CD4-positive, CD25-positive, alpha-beta regulatory T cell (primary cell): ENCODE measurements at regions not wholly inside any gene's neighbourhood (a gene's known extent, or its start where the extent isn't known, plus 50 kb on each side); places are given as distances from the start of the nearest gene placed in this dataset.
A peak's percentile ranks its signal among the peaks of the same experiment; 100 is the strongest.
"Not testable (repeated sequence)": the region's sequence is repeated elsewhere in the genome, so short reads cannot be mapped to it uniquely, and the experiment has no call there.

Experiments used
- ATAC-seq, 2 donors: fragments of 150-1000 bp; cut with Tn5 transposase; one replicate each; pipeline ENCODE4 v1.10.0; 2021; ENCODE audit warnings: low read depth in 2 of 2, moderate number of reproducible peaks in 2 of 2, moderate library complexity in 1 of 2
- DNase-seq, 3 donors: peaks; one replicate each; pipeline versions ENCODE4 v3.0.0 to v3.0.0-alpha.2; 2012 to 2022; ENCODE audit warnings: mixed read lengths in 1 of 3
- H3K27ac ChIP-seq: one replicate; pipeline ENCODE4 v1.7.0; 2013; ENCODE audit warnings: mild to moderate bottlenecking, low read length; ENCODE audit not compliant: insufficient read depth, poor library complexity, severe bottlenecking
- H3K27me3 ChIP-seq: one replicate; pipeline ENCODE4 v1.7.0; 2013; ENCODE audit warnings: low read length; ENCODE audit not compliant: control insufficient read depth, insufficient read depth
- H3K36me3 ChIP-seq: one replicate; pipeline ENCODE4 v1.7.0; 2013; ENCODE audit warnings: mild to moderate bottlenecking, low read length, moderate library complexity; ENCODE audit not compliant: control insufficient read depth, insufficient read depth
- H3K4me1 ChIP-seq: 2 replicates; pipeline ENCODE4 v1.7.0; 2013; ENCODE audit warnings: mild to moderate bottlenecking, low read length; ENCODE audit not compliant: insufficient read depth, control insufficient read depth, poor library complexity, severe bottlenecking
- H3K4me3 ChIP-seq: one replicate; pipeline ENCODE4 v1.7.0; 2013; ENCODE audit warnings: low read depth, mild to moderate bottlenecking, low read length, moderate library complexity
- H3K9me3 ChIP-seq, 2 experiments: 1 replicate in 1 of 2; 2 replicates in 1 of 2; pipeline ENCODE4 v1.7.0; 2013; ENCODE audit warnings: low read length in 2 of 2, mild to moderate bottlenecking in 1 of 2, moderate library complexity in 1 of 2; ENCODE audit not compliant: control insufficient read depth in 2 of 2
- H3K27ac Mint-ChIP-seq, 3 donors: one replicate each; pipeline ENCODE4 v1.8.0; 2020 to 2022; ENCODE audit warnings: mild to moderate bottlenecking in 3 of 3, mixed read lengths in 3 of 3, moderate library complexity in 2 of 3
- H3K27me3 Mint-ChIP-seq: one replicate; pipeline ENCODE4 v1.8.0; 2022; ENCODE audit warnings: mild to moderate bottlenecking, mixed read lengths
- H3K36me3 Mint-ChIP-seq: one replicate; pipeline ENCODE4 v1.8.0; 2020; ENCODE audit warnings: mixed read lengths
- H3K4me1 Mint-ChIP-seq, 4 donors: one replicate each; pipeline ENCODE4 v1.8.0; 2020 to 2022; ENCODE audit warnings: mixed read lengths in 4 of 4, mild to moderate bottlenecking in 1 of 4
- H3K4me3 Mint-ChIP-seq, 4 donors: one replicate each; pipeline ENCODE4 v1.8.0; 2020 to 2022; ENCODE audit warnings: mild to moderate bottlenecking in 4 of 4, mixed read lengths in 4 of 4, moderate library complexity in 3 of 4
- H3K9me3 Mint-ChIP-seq, 7 donors: one replicate each; pipeline ENCODE4 v1.8.0; 2020 to 2022; ENCODE audit warnings: mixed read lengths in 7 of 7, mild to moderate bottlenecking in 3 of 7, moderate library complexity in 2 of 7

GRCh38 chr9:15069106-15069505, 158.9 kb upstream of the FREM1 start:
- Mint-ChIP-seq H3K9me3 (peaks cover 0 to 1% (median 0%) of the 10 kb centered on the region in 7 donors), H3K27me3 (peaks cover 9% of the 10 kb centered on the region), H3K36me3 (no peaks in the 10 kb centered on the region), H3K4me3 (no peak overlapping the region), H3K4me1 (no peaks in the 10 kb centered on the region), H3K27ac (no peak overlapping the region)
- Histone ChIP-seq H3K27ac (no peak overlapping the region), H3K9me3 (no peaks in the 10 kb centered on the region), H3K36me3 (no peaks in the 10 kb centered on the region), H3K27me3 (peaks cover 7% of the 10 kb centered on the region), H3K4me1 (no peaks in the 10 kb centered on the region), H3K4me3 (no peak overlapping the region)
- DNase-seq (no peak), ATAC-seq (no peak)

- Mint-ChIP-seq H3K9me3 (peaks cover 0 to 2% (median 0%) of the 10 kb centered on the region in 7 donors), H3K27ac (no peak overlapping the region), H3K4me3 (no peak overlapping the region), H3K36me3 (no peaks in the 10 kb centered on the region), H3K27me3 (peaks cover 9% of the 10 kb centered on the region), H3K4me1 (no peaks in the 10 kb centered on the region)
- Histone ChIP-seq H3K4me3 (no peak overlapping the region), H3K9me3 (no peaks in the 10 kb centered on the region), H3K27ac (no peak overlapping the region), H3K4me1 (no peaks in the 10 kb centered on the region), H3K27me3 (peaks cover 7% of the 10 kb centered on the region), H3K36me3 (no peaks in the 10 kb centered on the region)
- ATAC-seq (no peak), DNase-seq (no peak)
Measured at GRCh38 chr9:15068261-15068660, 158.0 kb upstream of the FREM1 start.

- no peaks in the 10 kb centered on the region for H3K36me3 ChIP-seq
- H3K27me3 Mint-ChIP-seq: no peaks in the 10 kb centered on the region
- no peaks in the 10 kb centered on the region for H3K4me1 ChIP-seq
- H3K4me3 ChIP-seq: no peak overlapping the region
- H3K27me3 ChIP-seq: no peaks in the 10 kb centered on the region
- H3K9me3 ChIP-seq: no peaks in the 10 kb centered on the region
- peaks cover 0 to 3% (median 0%) of the 10 kb centered on the region in 4 donors for H3K4me1 Mint-ChIP-seq
- DNase-seq (no peak), ATAC-seq (no peak)
- H3K9me3 Mint-ChIP-seq: peaks cover 0 to 5% (median 1%) of the 10 kb centered on the region in 7 donors
- no peak overlapping the region for H3K27ac Mint-ChIP-seq
- H3K4me3 Mint-ChIP-seq: no peak overlapping the region
- no peaks in the 10 kb centered on the region for H3K36me3 Mint-ChIP-seq
- no peak overlapping the region for H3K27ac ChIP-seq
Measured at GRCh38 chr9:15059003-15059402, 148.8 kb upstream of the FREM1 start.

- H3K27me3 ChIP-seq: no peaks in the 10 kb centered on the region
- DNase-seq: no peak
- H3K27ac ChIP-seq: no peak overlapping the region
- Mint-ChIP-seq H3K27ac (no peak overlapping the region), H3K4me1 (peaks cover 0 to 3% (median 0%) of the 10 kb centered on the region in 4 donors), H3K4me3 (no peak overlapping the region), H3K36me3 (no peaks in the 10 kb centered on the region), H3K9me3 (peaks cover 0 to 5% (median 1%) of the 10 kb centered on the region in 7 donors), H3K27me3 (no peaks in the 10 kb centered on the region)
- H3K36me3 ChIP-seq: no peaks in the 10 kb centered on the region
- no peaks in the 10 kb centered on the region for H3K9me3 ChIP-seq
- no peak overlapping the region for H3K4me3 ChIP-seq
- no peak for ATAC-seq
- H3K4me1 ChIP-seq: no peaks in the 10 kb centered on the region
Measured at GRCh38 chr9:15058236-15058635, 148.0 kb upstream of the FREM1 start.

GRCh38 chr9:15055284-15055683, 145.1 kb upstream of the FREM1 start:
- H3K27ac Mint-ChIP-seq, H3K4me1 Mint-ChIP-seq, H3K36me3 Mint-ChIP-seq, H3K4me3 ChIP-seq, H3K9me3 Mint-ChIP-seq, H3K9me3 ChIP-seq, DNase-seq, H3K36me3 ChIP-seq, H3K4me1 ChIP-seq, H3K27me3 ChIP-seq, H3K27me3 Mint-ChIP-seq, ATAC-seq, H3K27ac ChIP-seq: not testable (repeated sequence)
- peak overlapping the region in 1 of 4 donors; percentile 2 for H3K4me3 Mint-ChIP-seq

- H3K9me3 ChIP-seq: no peaks in the 10 kb centered on the region
Measured at GRCh38 chr9:15048772-15049171, 138.5 kb upstream of the FREM1 start.

GRCh38 chr9:15047028-15047551, 136.9 kb upstream of the FREM1 start:
- Mint-ChIP-seq H3K4me1 (no peaks in the 10 kb centered on the region), H3K4me3 (no peak overlapping the region), H3K27ac (no peak overlapping the region), H3K9me3 (peaks cover 0 to 3% (median 0%) of the 10 kb centered on the region in 7 donors), H3K36me3 (no peaks in the 10 kb centered on the region), H3K27me3 (peaks cover 4% of the 10 kb centered on the region)
- DNase-seq: no peak
- Histone ChIP-seq H3K27me3 (no peaks in the 10 kb centered on the region), H3K4me3 (no peak overlapping the region), H3K36me3 (no peaks in the 10 kb centered on the region), H3K4me1 (no peaks in the 10 kb centered on the region), H3K27ac (no peak overlapping the region), H3K9me3 (no peaks in the 10 kb centered on the region)
- no peak for ATAC-seq

More at GRCh38 chr9:15048772-15049171, 138.5 kb upstream of the FREM1 start:
- no peaks in the 10 kb centered on the region for H3K36me3 Mint-ChIP-seq
- no peak for ATAC-seq
- Histone ChIP-seq H3K4me1 (no peaks in the 10 kb centered on the region), H3K36me3 (no peaks in the 10 kb centered on the region), H3K27me3 (no peaks in the 10 kb centered on the region), H3K4me3 (no peak overlapping the region), H3K27ac (no peak overlapping the region)
- no peak for DNase-seq
- H3K4me1 Mint-ChIP-seq: no peaks in the 10 kb centered on the region
- no peak overlapping the region for H3K4me3 Mint-ChIP-seq
- H3K27me3 Mint-ChIP-seq: peaks cover 4% of the 10 kb centered on the region
- H3K27ac Mint-ChIP-seq: no peak overlapping the region
- H3K9me3 Mint-ChIP-seq: peaks cover 0 to 8% (median 0%) of the 10 kb centered on the region in 7 donors

- Mint-ChIP-seq H3K36me3 (no peaks in the 10 kb centered on the region), H3K27ac (no peak overlapping the region), H3K9me3 (peaks cover 0 to 6% (median 0%) of the 10 kb centered on the region in 7 donors), H3K4me1 (no peaks in the 10 kb centered on the region), H3K27me3 (no peaks in the 10 kb centered on the region), H3K4me3 (no peak overlapping the region)
- H3K4me3 ChIP-seq: no peak overlapping the region
- no peaks in the 10 kb centered on the region for H3K9me3 ChIP-seq
- ATAC-seq (no peak), DNase-seq (no peak)
- H3K27me3 ChIP-seq: no peaks in the 10 kb centered on the region
- no peak overlapping the region for H3K27ac ChIP-seq
- H3K36me3 ChIP-seq: no peaks in the 10 kb centered on the region
- no peaks in the 10 kb centered on the region for H3K4me1 ChIP-seq
Measured at GRCh38 chr9:15033316-15033715, 123.1 kb upstream of the FREM1 start.
